ENCODE measurements at regions not wholly inside any gene's neighbourhood (a gene's known extent, or its start where the extent isn't known, plus 50 kb on each side); places are given as distances from the start of the nearest gene placed in this dataset.

GRCh38 chr4:123469696-123470095, 73.1 kb downstream of the SPRY1 start:
- TF ChIP-seq CTCF (IDR thresholded peaks at IDR 0.05 in 8 of 11, conservative IDR thresholded peaks at IDR 0.05 in 3 of 11) (no peak), POLR2AphosphoS5 (IDR thresholded peaks at IDR 0.05) (no peak)
